Liver (tissue), 3 donors: ENCODE measurements at regions not wholly inside any gene's neighbourhood (a gene's known extent, or its start where the extent isn't known, plus 50 kb on each side); places are given as distances from the start of the nearest gene placed in this dataset.

Source experiments
- SP1 ChIP-seq: IDR thresholded peaks from 2 replicates; pipeline ENCODE4 v1.6.1; 2018; ENCODE audit warnings: antibody characterized with exemption, mild to moderate bottlenecking
- TF ChIP-seq, protein P1 (sequence below): fragments of 150-350 bp; IDR thresholded peaks from 2 replicates; pipeline ENCODE4 v1.5.1; 2017; ENCODE audit warnings: improper control_type of control experiment, low read depth, low read length; ENCODE audit not compliant: missing input control
- TF ChIP-seq, protein P2 (sequence below): IDR thresholded peaks from 2 replicates; pipeline ENCODE4 v1.6.1; 2016; ENCODE audit warnings: antibody characterized with exemption
- TF ChIP-seq, protein P3 (sequence below): IDR thresholded peaks from 2 replicates; pipeline ENCODE4 v1.6.1; 2016; ENCODE audit warnings: antibody characterized with exemption
- donor health status: healthy.
- donor health status: healthy.

DNA sequence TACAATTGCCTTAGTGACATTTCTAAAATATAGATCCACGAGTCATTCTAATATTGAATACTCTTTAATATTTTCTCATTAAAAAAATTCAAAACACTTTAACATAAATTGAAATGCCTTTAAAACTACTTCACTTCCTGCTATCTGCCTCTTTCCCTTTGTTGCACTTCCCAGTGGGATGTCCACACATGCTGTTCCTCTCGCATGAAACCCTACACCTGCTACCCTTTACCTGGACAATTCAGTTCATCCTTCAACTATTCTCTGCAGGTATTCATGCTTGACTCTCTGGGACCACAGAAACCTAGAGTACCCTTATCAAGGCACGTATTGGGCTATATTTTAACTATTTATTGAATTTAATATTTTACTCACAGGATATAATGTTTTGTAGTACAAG, 373.3 kb upstream of the GALNT5 start:
- TF ChIP-seq, protein P1, sequence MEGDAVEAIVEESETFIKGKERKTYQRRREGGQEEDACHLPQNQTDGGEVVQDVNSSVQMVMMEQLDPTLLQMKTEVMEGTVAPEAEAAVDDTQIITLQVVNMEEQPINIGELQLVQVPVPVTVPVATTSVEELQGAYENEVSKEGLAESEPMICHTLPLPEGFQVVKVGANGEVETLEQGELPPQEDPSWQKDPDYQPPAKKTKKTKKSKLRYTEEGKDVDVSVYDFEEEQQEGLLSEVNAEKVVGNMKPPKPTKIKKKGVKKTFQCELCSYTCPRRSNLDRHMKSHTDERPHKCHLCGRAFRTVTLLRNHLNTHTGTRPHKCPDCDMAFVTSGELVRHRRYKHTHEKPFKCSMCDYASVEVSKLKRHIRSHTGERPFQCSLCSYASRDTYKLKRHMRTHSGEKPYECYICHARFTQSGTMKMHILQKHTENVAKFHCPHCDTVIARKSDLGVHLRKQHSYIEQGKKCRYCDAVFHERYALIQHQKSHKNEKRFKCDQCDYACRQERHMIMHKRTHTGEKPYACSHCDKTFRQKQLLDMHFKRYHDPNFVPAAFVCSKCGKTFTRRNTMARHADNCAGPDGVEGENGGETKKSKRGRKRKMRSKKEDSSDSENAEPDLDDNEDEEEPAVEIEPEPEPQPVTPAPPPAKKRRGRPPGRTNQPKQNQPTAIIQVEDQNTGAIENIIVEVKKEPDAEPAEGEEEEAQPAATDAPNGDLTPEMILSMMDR = no peak
- TF ChIP-seq, protein P2, sequence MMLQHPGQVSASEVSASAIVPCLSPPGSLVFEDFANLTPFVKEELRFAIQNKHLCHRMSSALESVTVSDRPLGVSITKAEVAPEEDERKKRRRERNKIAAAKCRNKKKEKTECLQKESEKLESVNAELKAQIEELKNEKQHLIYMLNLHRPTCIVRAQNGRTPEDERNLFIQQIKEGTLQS = no peak
- TF ChIP-seq, protein P3, sequence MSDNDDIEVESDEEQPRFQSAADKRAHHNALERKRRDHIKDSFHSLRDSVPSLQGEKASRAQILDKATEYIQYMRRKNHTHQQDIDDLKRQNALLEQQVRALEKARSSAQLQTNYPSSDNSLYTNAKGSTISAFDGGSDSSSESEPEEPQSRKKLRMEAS = no peak
- no peak for TF ChIP-seq SP1
